Stimulated activated CD4-positive, alpha-beta T cell treated with anti-CD3 and anti-CD28 coated beads, Interleukin-4, amount 100 ng/mL, for 1 hour (primary cell): ENCODE measurements at regions not wholly inside any gene's neighbourhood (a gene's known extent, or its start where the extent isn't known, plus 50 kb on each side); places are given as distances from the start of the nearest gene placed in this dataset.

ENCODE experiments used
- DNase-seq: peaks from one replicate; pipeline ENCODE4 v3.0.0-alpha.2; 2020

- no peak for DNase-seq
These were observed 416.8 kb downstream of the LRATD1 start for GRCh38 chr2:15049096-15049993.

- no peak for DNase-seq
These were observed 418.0 kb downstream of the LRATD1 start for GRCh38 chr2:15050483-15050882.

- DNase-seq: no peak
These were observed 421.0 kb downstream of the LRATD1 start for GRCh38 chr2:15053542-15053941.

GRCh38 chr2:15058015-15058720, 425.7 kb downstream of the LRATD1 start:
- DNase-seq: no peak

- DNase-seq: no peak
These were observed 426.2 kb downstream of the LRATD1 start for GRCh38 chr2:15058721-15059157.

- DNase-seq: no peak
These were observed 427.5 kb downstream of the LRATD1 start for GRCh38 chr2:15059870-15060512.

GRCh38 chr2:15061268-15061667, 428.8 kb downstream of the LRATD1 start:
- no peak for DNase-seq

GRCh38 chr2:15066138-15066537, 433.6 kb downstream of the LRATD1 start:
- no peak for DNase-seq

GRCh38 chr2:15069149-15069548, 436.6 kb downstream of the LRATD1 start:
- DNase-seq: no peak

- DNase-seq: no peak
These were observed 440.3 kb downstream of the LRATD1 start for GRCh38 chr2:15072836-15073235.

GRCh38 chr2:15073664-15074063, 441.1 kb downstream of the LRATD1 start:
- DNase-seq: no peak

- DNase-seq: no peak
These were observed 441.8 kb downstream of the LRATD1 start for GRCh38 chr2:15074319-15074718.

- DNase-seq: no peak
These were observed 442.5 kb downstream of the LRATD1 start for GRCh38 chr2:15074751-15075700.

- no peak for DNase-seq
These were observed 444.2 kb downstream of the LRATD1 start for GRCh38 chr2:15076668-15077067.

- no peak for DNase-seq
These were observed 448.8 kb downstream of the LRATD1 start for GRCh38 chr2:15081356-15081755.

GRCh38 chr2:15082105-15083058, 449.9 kb downstream of the LRATD1 start:
- no peak for DNase-seq

GRCh38 chr2:15084826-15085489, 452.4 kb downstream of the LRATD1 start:
- DNase-seq: no peak

GRCh38 chr2:15092181-15092580, 459.7 kb downstream of the LRATD1 start:
- DNase-seq: no peak

GRCh38 chr2:15092691-15093090, 460.2 kb downstream of the LRATD1 start:
- no peak for DNase-seq

GRCh38 chr2:15094161-15094560, 461.6 kb downstream of the LRATD1 start:
- DNase-seq: no peak

- no peak for DNase-seq
These were observed 464.3 kb downstream of the NBAS start for GRCh38 chr2:15096873-15097272.
